ENCODE measurements at regions not wholly inside any gene's neighbourhood (a gene's known extent, or its start where the extent isn't known, plus 50 kb on each side); places are given as distances from the start of the nearest gene placed in this dataset.

DNA sequence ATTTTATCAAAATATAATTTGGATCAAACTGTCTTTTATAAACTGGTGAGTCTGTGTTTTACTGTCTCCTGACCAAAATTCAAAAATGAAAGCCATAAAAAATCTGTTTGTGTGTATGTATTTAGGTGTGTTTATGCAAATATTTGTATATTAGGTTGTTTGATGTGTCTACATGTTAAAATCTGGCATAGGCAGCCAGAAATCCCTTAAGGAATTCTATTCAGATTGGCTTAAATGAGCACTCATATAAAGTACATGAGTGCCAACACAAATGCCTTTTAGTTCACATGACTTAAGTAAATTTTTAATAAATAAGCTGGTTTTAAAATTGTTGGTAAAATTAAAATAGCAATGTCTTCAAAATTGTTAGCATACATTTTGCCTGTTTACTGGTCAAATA lies 133.3 kb upstream of the GUCY1A2 start:
- no peak for DNase-seq
- no peak overlapping the region for H3K4me3 Mint-ChIP-seq (ENCODE audit: unreplicated experiment)
- Histone ChIP-seq H3K27me3 (replicated peaks; ENCODE audit: control insufficient read depth, insufficient read depth, low read length) (no peaks in the 10 kb centered on the region), H3K36me3 (ENCODE audit: control insufficient read depth, insufficient read depth, low read length) (no peaks in the 10 kb centered on the region), H3K9me3 (no peaks in the 10 kb centered on the region), H3K4me1 (peaks cover under 1% of the 10 kb centered on the region; the same call in 1 of the 2 replicates), H3K4me3 (ENCODE audit: low read depth, low read length) (no peak overlapping the region)
- CTCF ChIA-PET: no interaction called here
- no peaks in the 10 kb centered on the region for H3K36me3 Mint-ChIP-seq (ENCODE audit: insufficient read depth, unreplicated experiment)
- intact Hi-C loops (cut with micrococcal nuclease; ENCODE audit: unreplicated experiment): no loop called here
- no peaks in the 10 kb centered on the region for H3K4me1 Mint-ChIP-seq (ENCODE audit: low read depth, unreplicated experiment)
- TF ChIP-seq, protein P1, sequence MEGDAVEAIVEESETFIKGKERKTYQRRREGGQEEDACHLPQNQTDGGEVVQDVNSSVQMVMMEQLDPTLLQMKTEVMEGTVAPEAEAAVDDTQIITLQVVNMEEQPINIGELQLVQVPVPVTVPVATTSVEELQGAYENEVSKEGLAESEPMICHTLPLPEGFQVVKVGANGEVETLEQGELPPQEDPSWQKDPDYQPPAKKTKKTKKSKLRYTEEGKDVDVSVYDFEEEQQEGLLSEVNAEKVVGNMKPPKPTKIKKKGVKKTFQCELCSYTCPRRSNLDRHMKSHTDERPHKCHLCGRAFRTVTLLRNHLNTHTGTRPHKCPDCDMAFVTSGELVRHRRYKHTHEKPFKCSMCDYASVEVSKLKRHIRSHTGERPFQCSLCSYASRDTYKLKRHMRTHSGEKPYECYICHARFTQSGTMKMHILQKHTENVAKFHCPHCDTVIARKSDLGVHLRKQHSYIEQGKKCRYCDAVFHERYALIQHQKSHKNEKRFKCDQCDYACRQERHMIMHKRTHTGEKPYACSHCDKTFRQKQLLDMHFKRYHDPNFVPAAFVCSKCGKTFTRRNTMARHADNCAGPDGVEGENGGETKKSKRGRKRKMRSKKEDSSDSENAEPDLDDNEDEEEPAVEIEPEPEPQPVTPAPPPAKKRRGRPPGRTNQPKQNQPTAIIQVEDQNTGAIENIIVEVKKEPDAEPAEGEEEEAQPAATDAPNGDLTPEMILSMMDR (IDR thresholded peaks at IDR 0.05; ENCODE audit: insufficient read depth in 1 of 2, low read depth in 1 of 2, low read length in 1 of 2, severe bottlenecking in 1 of 2, unreplicated experiment in 1 of 2): no peak
- no TSS peak for BruUV-seq (replicated peaks)
- no peaks in the 10 kb centered on the region for H3K9me3 Mint-ChIP-seq (ENCODE audit: unreplicated experiment)
- POLR2A ChIA-PET: no interaction called here
- H3K27me3 Mint-ChIP-seq (ENCODE audit: insufficient read depth, unreplicated experiment): no peaks in the 10 kb centered on the region
- H3K27ac Mint-ChIP-seq (ENCODE audit: unreplicated experiment): no peak overlapping the region

DNA sequence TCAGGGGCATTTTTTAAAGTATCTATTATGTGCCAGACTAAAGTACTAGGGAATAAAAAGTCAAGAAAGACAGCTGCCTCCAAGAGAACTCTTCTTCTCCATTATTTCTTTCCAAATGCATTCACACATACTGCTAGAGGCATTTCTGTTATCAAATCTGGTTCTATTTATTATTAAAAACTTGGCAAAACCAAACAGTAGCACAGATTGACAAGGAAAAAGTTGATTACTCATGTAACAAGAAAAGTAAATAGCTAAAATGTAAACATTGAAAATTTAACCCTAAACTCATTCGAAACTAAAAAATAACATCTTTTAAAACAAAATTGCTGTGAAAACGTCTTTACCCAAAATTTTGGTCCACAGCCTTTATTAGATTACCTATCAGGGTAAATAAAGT lies 132.9 kb upstream of the GUCY1A2 start:
- TF ChIP-seq, protein P1 (IDR thresholded peaks at IDR 0.05; ENCODE audit: insufficient read depth in 1 of 2, low read depth in 1 of 2, low read length in 1 of 2, severe bottlenecking in 1 of 2, unreplicated experiment in 1 of 2): no peak
- ChIA-PET CTCF (no interaction called here), POLR2A (no interaction called here)
- Histone ChIP-seq H3K36me3 (ENCODE audit: control insufficient read depth, insufficient read depth, low read length) (no peaks in the 10 kb centered on the region), H3K4me1 (no peaks in the 10 kb centered on the region), H3K9me3 (no peaks in the 10 kb centered on the region), H3K4me3 (ENCODE audit: low read depth, low read length) (no peak overlapping the region), H3K27me3 (replicated peaks; ENCODE audit: control insufficient read depth, insufficient read depth, low read length) (no peaks in the 10 kb centered on the region)
- no TSS peak for BruUV-seq (replicated peaks)
- H3K4me1 Mint-ChIP-seq (ENCODE audit: low read depth, unreplicated experiment): no peaks in the 10 kb centered on the region
- no peak for DNase-seq
- intact Hi-C loops (cut with micrococcal nuclease; ENCODE audit: unreplicated experiment): no loop called here
- H3K36me3 Mint-ChIP-seq (ENCODE audit: insufficient read depth, unreplicated experiment): no peaks in the 10 kb centered on the region
- H3K27me3 Mint-ChIP-seq (ENCODE audit: insufficient read depth, unreplicated experiment): no peaks in the 10 kb centered on the region
- no peak overlapping the region for H3K4me3 Mint-ChIP-seq (ENCODE audit: unreplicated experiment)
- no peak overlapping the region for H3K27ac Mint-ChIP-seq (ENCODE audit: unreplicated experiment)
- H3K9me3 Mint-ChIP-seq (ENCODE audit: unreplicated experiment): no peaks in the 10 kb centered on the region

DNA sequence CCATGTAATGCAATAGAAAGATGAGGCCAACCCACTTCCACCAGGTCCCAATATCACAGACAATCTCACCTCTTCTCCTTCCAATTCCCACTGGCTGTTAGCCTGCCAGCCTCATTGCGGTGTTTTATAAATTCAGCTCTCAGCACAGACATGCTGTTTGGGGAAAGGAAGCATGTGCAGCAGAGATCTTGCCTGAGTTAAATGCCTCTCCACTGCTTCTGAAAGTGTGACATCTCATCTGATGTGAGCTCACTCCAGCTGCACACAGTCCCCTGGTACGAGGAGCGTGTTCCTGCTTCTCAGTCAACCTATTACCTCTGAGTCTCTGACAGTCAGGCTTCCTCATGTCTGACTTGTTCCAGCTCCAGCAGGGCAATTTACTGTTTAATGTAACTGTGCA lies 122.7 kb upstream of the GUCY1A2 start:
- no peak for DNase-seq
- Mint-ChIP-seq H3K4me3 (ENCODE audit: unreplicated experiment) (no peak overlapping the region), H3K36me3 (ENCODE audit: insufficient read depth, unreplicated experiment) (no peaks in the 10 kb centered on the region), H3K27me3 (ENCODE audit: insufficient read depth, unreplicated experiment) (peaks cover 7% of the 10 kb centered on the region), H3K9me3 (ENCODE audit: unreplicated experiment) (no peaks in the 10 kb centered on the region), H3K4me1 (ENCODE audit: low read depth, unreplicated experiment) (no peaks in the 10 kb centered on the region), H3K27ac (ENCODE audit: unreplicated experiment) (no peak overlapping the region)
- Histone ChIP-seq H3K9me3 (peaks cover 5% of the 10 kb centered on the region), H3K27me3 (replicated peaks; ENCODE audit: control insufficient read depth, insufficient read depth, low read length) (no peaks in the 10 kb centered on the region), H3K4me3 (ENCODE audit: low read depth, low read length) (no peak overlapping the region), H3K36me3 (ENCODE audit: control insufficient read depth, insufficient read depth, low read length) (no peaks in the 10 kb centered on the region), H3K4me1 (no peaks in the 10 kb centered on the region)
- ChIA-PET CTCF (no interaction called here), POLR2A (no interaction called here)
- TF ChIP-seq, protein P1 (IDR thresholded peaks at IDR 0.05; ENCODE audit: insufficient read depth in 1 of 2, low read depth in 1 of 2, low read length in 1 of 2, severe bottlenecking in 1 of 2, unreplicated experiment in 1 of 2): no peak
- BruUV-seq (replicated peaks): no TSS peak
- intact Hi-C loops (cut with micrococcal nuclease; ENCODE audit: unreplicated experiment): no loop called here

Data from Caco-2 (cell line).